SHP77 (cell line): ENCODE measurements at regions not wholly inside any gene's neighbourhood (a gene's known extent, or its start where the extent isn't known, plus 50 kb on each side); places are given as distances from the start of the nearest gene placed in this dataset.

Experiments
- DNase-seq, 2 experiments: peaks; one replicate each; lab custom pipeline; 2025; lab: John Stamatoyannopoulos, UW

- no peak for DNase-seq
These were observed 610.4 kb downstream of the TBC1D4 start for GRCh38 chr13:74871369-74872070.

GRCh38 chr13:74870865-74871264, 611.1 kb downstream of the TBC1D4 start:
- DNase-seq = no peak

- DNase-seq = no peak
These were observed 612.1 kb downstream of the TBC1D4 start for GRCh38 chr13:74869846-74870245.

- DNase-seq = no peak
These were observed 613.9 kb downstream of the TBC1D4 start for GRCh38 chr13:74868049-74868448.

DNA sequence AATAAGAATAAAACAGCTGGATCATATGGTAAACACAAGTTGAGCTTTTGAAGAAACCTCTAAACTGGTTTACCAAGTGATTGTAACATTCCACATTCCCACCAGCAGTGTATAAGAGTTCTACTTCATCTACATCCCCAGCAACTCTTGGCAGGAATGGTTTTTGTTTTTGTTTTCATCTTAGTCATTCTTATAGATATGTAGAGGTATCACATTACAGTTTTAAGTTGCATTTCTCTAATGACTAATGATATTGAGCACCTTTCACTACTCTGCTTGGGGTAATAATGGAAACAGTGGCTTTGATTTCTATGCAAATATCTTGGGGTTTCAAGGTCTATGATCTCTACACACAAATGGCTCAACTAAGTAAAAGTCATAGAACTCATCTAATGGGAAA, 614.5 kb downstream of the TBC1D4 start:
- no peak for DNase-seq

DNA sequence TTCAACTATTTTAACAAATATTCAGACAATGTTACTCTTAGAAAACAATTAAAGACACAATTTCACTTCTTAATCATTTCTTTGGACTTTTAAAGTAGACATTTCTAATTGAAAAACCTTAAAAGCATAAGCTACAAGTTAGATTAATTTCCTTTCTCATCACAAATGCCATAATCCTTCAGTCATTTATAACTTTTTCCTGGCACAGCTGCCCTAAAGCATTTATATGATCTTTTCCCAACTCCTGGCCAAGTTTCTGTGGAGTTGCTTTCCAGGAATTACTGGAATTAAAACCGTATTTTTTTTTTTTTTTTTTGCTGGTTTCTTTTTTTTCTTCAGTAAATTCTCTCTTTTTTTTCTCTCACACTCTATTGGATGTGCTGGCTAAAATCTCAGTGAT, 615.9 kb downstream of the TBC1D4 start:
- DNase-seq = no peak

DNA sequence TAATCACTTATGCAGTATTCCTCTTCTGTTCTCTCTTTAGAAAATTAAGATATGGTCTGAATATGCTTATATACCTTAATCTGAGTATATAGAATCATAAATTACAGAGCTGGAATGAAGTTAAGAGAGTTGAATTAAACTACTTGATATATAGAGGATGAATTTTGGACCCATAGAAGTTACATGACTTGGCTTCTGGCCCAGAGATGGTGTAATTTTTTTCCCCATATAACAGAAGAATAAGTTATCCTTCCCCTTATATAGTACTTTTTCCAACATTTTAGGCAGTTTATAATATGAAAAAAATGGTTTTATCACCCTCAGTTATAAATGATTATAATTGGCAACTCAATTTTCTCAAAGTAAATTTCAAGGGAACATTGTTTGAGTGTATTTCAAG, 616.3 kb downstream of the TBC1D4 start:
- no peak for DNase-seq

DNA sequence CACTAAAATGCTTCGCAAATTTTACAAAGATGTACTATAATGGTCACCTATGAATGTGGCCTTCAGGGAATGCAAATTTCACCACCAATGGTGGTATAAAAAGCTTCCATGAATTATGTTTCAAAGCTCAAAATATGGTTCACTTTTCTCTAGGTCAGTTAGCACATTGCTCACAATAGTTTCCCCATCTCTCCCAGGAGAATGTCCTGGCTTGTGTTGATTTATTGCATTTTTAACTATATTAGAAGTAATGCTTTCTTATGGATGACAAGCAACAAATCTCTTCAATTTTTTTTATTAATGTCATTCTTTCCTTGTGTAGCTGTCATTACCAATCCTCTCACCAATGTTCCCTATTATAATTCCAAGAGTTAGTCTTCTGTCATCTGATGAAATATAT, 621.2 kb downstream of the TBC1D4 start:
- DNase-seq = no peak

GRCh38 chr13:74850893-74851292, 631.1 kb downstream of the TBC1D4 start:
- no peak for DNase-seq

DNA sequence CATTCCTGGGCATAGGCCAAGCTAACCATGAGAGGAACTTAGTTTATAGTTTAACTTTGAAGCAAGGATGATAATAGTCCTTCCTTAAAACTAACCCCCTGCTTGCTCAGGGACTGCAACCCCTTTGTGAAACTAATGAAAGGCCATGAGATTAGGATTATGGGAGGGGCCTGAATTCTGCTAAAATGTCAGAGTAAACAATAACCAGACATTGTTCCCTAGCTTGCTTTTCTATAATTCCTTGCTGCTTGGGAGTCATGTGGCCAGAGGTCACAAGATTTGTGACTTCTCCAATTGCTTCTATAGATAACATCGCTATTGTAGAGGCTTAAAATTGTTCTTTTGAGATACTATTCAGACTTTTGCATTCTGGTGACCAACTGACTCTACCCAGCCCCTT, 634.0 kb downstream of the TBC1D4 start:
- no peak for DNase-seq

DNA sequence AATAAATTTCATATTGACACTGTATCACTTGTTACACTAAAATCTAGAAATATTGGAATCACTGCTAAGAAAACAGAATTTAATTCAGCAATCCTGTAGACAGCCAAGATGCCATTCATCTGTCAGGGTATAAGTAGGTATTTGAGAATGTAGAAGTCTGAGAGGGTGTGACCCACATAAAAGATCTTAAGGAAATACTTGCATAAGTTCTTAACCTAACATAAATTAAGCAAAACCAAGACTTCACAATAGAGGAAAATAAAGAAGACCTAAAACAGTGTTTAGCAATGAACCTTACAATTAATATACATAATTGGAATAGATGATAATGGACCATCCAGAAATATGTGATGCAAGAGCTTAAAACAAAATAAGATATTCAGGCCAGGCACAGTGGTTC, 636.2 kb downstream of the TBC1D4 start:
- DNase-seq = no peak

GRCh38 chr13:74841651-74842050, 640.3 kb downstream of the TBC1D4 start:
- no peak for DNase-seq

- DNase-seq = no peak
These were observed 640.8 kb downstream of the TBC1D4 start for GRCh38 chr13:74841123-74841522.

DNA sequence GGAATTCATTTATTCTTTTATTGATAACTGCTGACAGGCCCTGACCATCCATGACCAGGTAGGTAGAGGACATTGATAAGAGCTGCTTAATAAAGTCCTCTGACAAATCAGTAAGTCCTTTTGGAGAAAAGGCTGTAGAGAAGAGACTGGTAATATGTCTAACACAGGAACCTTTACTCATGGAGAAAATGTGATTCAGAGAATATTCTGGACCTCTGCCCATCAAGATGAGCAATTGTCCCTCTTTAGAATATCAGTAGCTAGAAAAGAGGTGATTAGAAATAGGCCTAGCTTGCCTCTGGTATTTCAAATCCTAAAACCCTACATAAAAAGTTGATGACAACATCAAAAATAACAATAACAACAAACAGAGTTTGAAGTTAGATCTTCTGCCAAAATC, 642.3 kb downstream of the TBC1D4 start:
- DNase-seq = no peak

- DNase-seq = no peak
These were observed 643.9 kb downstream of the TBC1D4 start for GRCh38 chr13:74838096-74838495.

- DNase-seq = no peak
These were observed 645.3 kb downstream of the TBC1D4 start for GRCh38 chr13:74836628-74837027.

DNA sequence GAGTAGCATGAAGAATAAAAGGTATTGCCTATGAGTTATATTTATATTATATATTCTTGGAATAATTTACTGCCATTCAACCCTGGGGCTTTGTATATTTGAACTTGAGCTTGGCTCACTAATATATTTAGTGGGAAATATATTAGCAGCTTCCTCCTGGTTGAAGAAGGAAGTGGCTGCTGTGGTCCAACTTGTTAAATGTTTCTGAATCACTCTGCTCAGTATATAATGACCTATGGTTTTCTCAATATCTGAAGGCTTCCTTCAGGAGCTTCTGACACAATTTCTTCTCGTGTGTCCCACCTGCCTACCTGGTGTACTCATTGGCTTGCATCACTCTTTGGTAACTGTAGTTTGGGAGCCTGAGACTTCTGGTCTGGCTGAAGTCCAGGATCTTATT, 646.4 kb downstream of the TBC1D4 start:
- DNase-seq = no peak

DNA sequence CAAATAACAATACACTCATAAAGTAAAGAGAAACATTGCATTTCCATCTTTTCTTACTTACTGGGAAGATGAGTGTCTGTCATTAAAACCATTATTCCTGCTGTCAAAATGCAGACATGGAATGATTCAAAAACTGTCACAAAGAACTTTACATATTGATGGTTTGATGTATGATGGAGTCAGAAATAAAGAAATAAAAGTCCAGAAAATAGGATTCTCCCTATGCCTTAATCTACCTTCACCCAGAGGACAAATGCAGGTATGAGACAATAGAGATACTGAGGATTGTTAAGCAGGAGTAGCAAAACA, 656.1 kb downstream of the TBC1D4 start:
- no peak for DNase-seq

DNA sequence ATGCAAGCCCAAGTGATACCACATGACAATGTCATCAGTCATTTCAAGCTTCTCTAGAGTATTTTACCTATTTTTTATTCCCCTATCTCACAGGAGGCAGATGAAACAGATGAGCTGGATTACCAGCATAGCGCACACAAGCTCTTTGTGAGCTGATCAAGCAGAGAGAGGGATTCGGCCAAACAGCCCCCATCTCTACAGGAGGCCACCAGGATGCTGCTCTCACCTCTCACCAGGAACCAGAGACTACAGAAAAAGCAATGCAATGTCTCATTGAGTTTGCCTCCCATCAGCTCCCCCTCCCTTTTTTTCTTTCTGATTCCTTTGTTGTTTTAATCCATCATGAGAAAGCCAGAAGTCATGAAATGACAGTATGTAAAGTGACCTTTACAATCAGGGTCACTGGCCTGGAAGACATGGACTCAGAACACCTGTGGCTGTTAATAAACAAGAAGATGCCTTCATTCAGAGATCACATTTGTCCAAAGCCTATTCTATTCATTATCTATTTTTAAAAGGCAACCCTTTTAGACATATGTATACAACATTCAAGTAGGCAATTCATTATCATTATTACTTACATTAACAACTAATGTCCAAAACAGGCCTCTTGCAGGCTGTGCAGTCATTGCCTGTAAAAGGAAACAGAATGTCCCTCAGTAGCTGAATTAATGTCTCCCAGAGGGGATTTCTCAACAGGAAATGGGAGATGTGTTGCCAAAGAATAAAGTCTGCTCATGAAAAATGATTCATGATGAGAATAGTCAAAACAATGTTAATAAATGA, 656.6 kb downstream of the TBC1D4 start:
- DNase-seq = no peak

- DNase-seq = no peak
These were observed 661.2 kb downstream of the TBC1D4 start for GRCh38 chr13:74820809-74821208.

- DNase-seq = no peak
These were observed 662.4 kb downstream of the TBC1D4 start for GRCh38 chr13:74819549-74819948.

GRCh38 chr13:74816737-74817136, 665.2 kb downstream of the TBC1D4 start:
- DNase-seq = no peak

GRCh38 chr13:74796157-74796556, 662.0 kb upstream of the KLF12 start:
- DNase-seq = no peak

DNA sequence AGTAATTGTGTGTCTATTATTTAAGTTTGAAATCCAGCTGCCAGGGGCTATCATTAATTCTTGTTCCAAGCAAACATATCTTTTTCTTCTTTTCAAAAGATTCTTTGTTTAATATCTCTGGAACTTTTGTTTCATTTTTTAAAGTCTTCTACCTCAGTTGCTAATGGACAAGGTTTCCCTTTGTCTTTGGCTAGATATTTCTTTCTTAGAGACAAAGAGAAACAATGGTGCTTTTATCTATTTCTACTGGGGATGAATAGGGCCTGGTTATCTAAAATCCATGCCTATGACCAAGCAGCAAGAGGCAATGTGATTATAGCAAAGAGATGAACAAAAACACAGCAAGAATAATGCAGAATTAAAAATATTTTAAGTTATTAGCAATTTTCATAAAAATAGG, 661.3 kb upstream of the KLF12 start:
- DNase-seq = no peak
